ENCODE measurements at regions not wholly inside any gene's neighbourhood (a gene's known extent, or its start where the extent isn't known, plus 50 kb on each side); places are given as distances from the start of the nearest gene placed in this dataset.

- TF ChIP-seq E2F4 (CRISPR knock-in tag; IDR thresholded peaks at IDR 0.05; ENCODE audit: borderline replicate concordance, low read depth) (no peak), TEAD1 (CRISPR knock-in tag; IDR thresholded peaks at IDR 0.05) (no peak), ZBTB21 (CRISPR knock-in tag; IDR thresholded peaks at IDR 0.05; ENCODE audit: borderline replicate concordance) (no peak), USF1 (CRISPR knock-in tag; IDR thresholded peaks at IDR 0.05) (no peak), RELA (CRISPR knock-in tag; IDR thresholded peaks at IDR 0.05; ENCODE audit: borderline replicate concordance) (no peak)
Observed at GRCh38 chr1:55634516-55634915, 419.4 kb upstream of the USP24 start (continued).

GRCh38 chr1:55632906-55633305, 417.7 kb upstream of the USP24 start:
- peaks cover 23% of the 10 kb centered on the region for H3K9me3 Mint-ChIP-seq
- DNase-seq (ENCODE audit: low spot score) (no peak), ATAC-seq (peak; percentile 56; the same call in 1 of the 2 replicates)
- no peaks in the 10 kb centered on the region for H3K36me3 Mint-ChIP-seq
- ChIA-PET CTCF (no interaction called here), POLR2A (no interaction called here)
- H3K27ac Mint-ChIP-seq: no peak overlapping the region
- no peak overlapping the region for H3K4me3 Mint-ChIP-seq
- H3K27me3 Mint-ChIP-seq (ENCODE audit: low read depth): no peaks in the 10 kb centered on the region
- H3K4me1 Mint-ChIP-seq: peaks cover 16% of the 10 kb centered on the region
- TF ChIP-seq ZNF425 (CRISPR knock-in tag; conservative IDR thresholded peaks at IDR 0.05) (no peak), PREB (CRISPR knock-in tag; IDR thresholded peaks at IDR 0.05; ENCODE audit: borderline replicate concordance) (no peak), MLX (CRISPR knock-in tag; IDR thresholded peaks at IDR 0.05) (no peak), FOXJ3 (CRISPR knock-in tag; IDR thresholded peaks at IDR 0.05; ENCODE audit: borderline replicate concordance) (no peak), TEAD1 (CRISPR knock-in tag; IDR thresholded peaks at IDR 0.05) (no peak)

- peaks cover 16% of the 10 kb centered on the region for H3K4me1 Mint-ChIP-seq
- no peaks in the 10 kb centered on the region; the same call in 1 of the 2 replicates for H3K27me3 Mint-ChIP-seq (ENCODE audit: low read depth)
- CTCF ChIA-PET: no interaction called here
- H3K36me3 Mint-ChIP-seq: no peaks in the 10 kb centered on the region
- H3K4me3 Mint-ChIP-seq: no peak overlapping the region
- no peak for DNase-seq (ENCODE audit: low spot score)
- POLR2A ChIA-PET: no interaction called here
- peaks cover 23% of the 10 kb centered on the region for H3K9me3 Mint-ChIP-seq
- no peak for ATAC-seq
- H3K27ac Mint-ChIP-seq: no peak overlapping the region
- TF ChIP-seq NR2C2 (CRISPR knock-in tag; IDR thresholded peaks at IDR 0.05) (no peak), FOXJ3 (CRISPR knock-in tag; IDR thresholded peaks at IDR 0.05; ENCODE audit: borderline replicate concordance) (no peak), NR1H2 (CRISPR knock-in tag; IDR thresholded peaks at IDR 0.05) (no peak), ZNF425 (CRISPR knock-in tag; conservative IDR thresholded peaks at IDR 0.05) (no peak), ZBTB43 (CRISPR knock-in tag; IDR thresholded peaks at IDR 0.05) (no peak), ETV6 (CRISPR knock-in tag; IDR thresholded peaks at IDR 0.05) (no peak), PRRX2 (CRISPR knock-in tag; IDR thresholded peaks at IDR 0.05) (no peak), MAX (CRISPR knock-in tag; IDR thresholded peaks at IDR 0.05) (no peak), HMGXB4 (CRISPR knock-in tag; IDR thresholded peaks at IDR 0.05) (no peak)
Observed at GRCh38 chr1:55632058-55632457, 416.9 kb upstream of the USP24 start.
